ENCODE measurements at regions not wholly inside any gene's neighbourhood (a gene's known extent, or its start where the extent isn't known, plus 50 kb on each side); places are given as distances from the start of the nearest gene placed in this dataset.

DNA sequence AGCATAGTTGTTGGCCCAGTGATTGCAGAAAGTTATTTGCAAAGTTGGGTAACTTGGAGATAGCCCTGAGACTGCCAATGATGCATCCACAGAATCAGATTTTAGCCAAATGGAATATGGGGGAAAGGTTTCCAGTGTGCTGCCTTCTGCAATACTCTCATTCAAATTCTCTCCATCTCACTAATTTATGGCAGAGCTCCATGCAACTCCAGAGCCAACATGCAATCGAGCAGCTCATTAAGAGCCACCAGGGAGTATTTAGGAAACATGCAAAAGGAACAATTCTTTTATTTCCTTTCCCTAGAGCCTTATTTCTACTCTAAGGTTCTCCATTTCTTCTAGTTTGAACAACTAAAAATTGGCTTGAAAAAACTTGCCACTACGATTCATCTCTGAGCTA is 135.9 kb upstream of the MARCHF11 start:
- no peak overlapping the region for H3K9ac ChIP-seq (ENCODE audit: insufficient read length)
- no peaks in the 10 kb centered on the region for H3K36me3 ChIP-seq (ENCODE audit: insufficient read depth, low read length)
- H3K4me3 ChIP-seq, result no peak overlapping the region
- H3K9me3 ChIP-seq (ENCODE audit: low read depth, low read length), result no peaks in the 10 kb centered on the region
- no peak for DNase-seq (ENCODE audit: low read depth, low spot score)
- TF ChIP-seq EZH2 (IDR thresholded peaks at IDR 0.05) (no peak), FOXP2 (optimal IDR thresholded peaks at IDR 0.05; ENCODE audit: control extremely low read depth, extremely low read length, insufficient read depth) (no peak), POLR2AphosphoS5 (IDR thresholded peaks at IDR 0.05; ENCODE audit: borderline replicate concordance, low read depth, low read length) (no peak)
- no peak overlapping the region for H3K27ac ChIP-seq

GRCh38 chr5:16313761-16314160 is 134.2 kb upstream of the MARCHF11 start:
- no peak for DNase-seq (ENCODE audit: low read depth, low spot score)
- no peak for TF ChIP-seq POLR2AphosphoS5 (IDR thresholded peaks at IDR 0.05; ENCODE audit: borderline replicate concordance, low read depth, low read length)
- no peak for TF ChIP-seq FOXP2 (optimal IDR thresholded peaks at IDR 0.05; ENCODE audit: control extremely low read depth, extremely low read length, insufficient read depth)
- TF ChIP-seq EZH2 (IDR thresholded peaks at IDR 0.05), result no peak
- Histone ChIP-seq H3K27ac (no peak overlapping the region), H3K9ac (ENCODE audit: insufficient read length) (no peak overlapping the region), H3K36me3 (ENCODE audit: insufficient read depth, low read length) (no peaks in the 10 kb centered on the region), H3K9me3 (ENCODE audit: low read depth, low read length) (no peaks in the 10 kb centered on the region), H3K4me3 (no peak overlapping the region)

- Histone ChIP-seq H3K4me3 (no peak overlapping the region), H3K9me3 (ENCODE audit: low read depth, low read length) (no peaks in the 10 kb centered on the region), H3K27ac (no peak overlapping the region), H3K9ac (ENCODE audit: insufficient read length) (no peak overlapping the region), H3K36me3 (ENCODE audit: insufficient read depth, low read length) (no peaks in the 10 kb centered on the region)
- no peak for TF ChIP-seq EZH2 (IDR thresholded peaks at IDR 0.05)
- TF ChIP-seq FOXP2 (optimal IDR thresholded peaks at IDR 0.05; ENCODE audit: control extremely low read depth, extremely low read length, insufficient read depth), result no peak
- DNase-seq (ENCODE audit: low read depth, low spot score), result no peak
Measured at GRCh38 chr5:16312785-16313184, 133.2 kb upstream of the MARCHF11 start.

GRCh38 chr5:16311666-16312065 is 132.1 kb upstream of the MARCHF11 start:
- no peak for TF ChIP-seq POLR2AphosphoS5 (IDR thresholded peaks at IDR 0.05; ENCODE audit: borderline replicate concordance, low read depth, low read length)
- Histone ChIP-seq H3K36me3 (ENCODE audit: insufficient read depth, low read length) (no peaks in the 10 kb centered on the region), H3K4me3 (no peak overlapping the region), H3K27ac (no peak overlapping the region), H3K9ac (ENCODE audit: insufficient read length) (no peak overlapping the region), H3K9me3 (ENCODE audit: low read depth, low read length) (no peaks in the 10 kb centered on the region)
- no peak for DNase-seq (ENCODE audit: low read depth, low spot score)

GRCh38 chr5:16306812-16307211 is 127.2 kb upstream of the MARCHF11 start:
- H3K9ac ChIP-seq (ENCODE audit: insufficient read length), result no peak overlapping the region

GRCh38 chr5:16304846-16305245 is 125.3 kb upstream of the MARCHF11 start:
- Histone ChIP-seq H3K27ac (no peak overlapping the region), H3K9ac (ENCODE audit: insufficient read length) (no peak overlapping the region), H3K36me3 (ENCODE audit: insufficient read depth, low read length) (no peaks in the 10 kb centered on the region), H3K4me3 (no peak overlapping the region), H3K9me3 (ENCODE audit: low read depth, low read length) (no peaks in the 10 kb centered on the region)
- DNase-seq (ENCODE audit: low read depth, low spot score), result no peak
- TF ChIP-seq FOXP2 (optimal IDR thresholded peaks at IDR 0.05; ENCODE audit: control extremely low read depth, extremely low read length, insufficient read depth) (no peak), EZH2 (IDR thresholded peaks at IDR 0.05) (no peak), POLR2AphosphoS5 (IDR thresholded peaks at IDR 0.05; ENCODE audit: borderline replicate concordance, low read depth, low read length) (no peak)

More at GRCh38 chr5:16306812-16307211, 127.2 kb upstream of the MARCHF11 start:
- Histone ChIP-seq H3K4me3 (no peak overlapping the region), H3K9me3 (ENCODE audit: low read depth, low read length) (no peaks in the 10 kb centered on the region), H3K36me3 (ENCODE audit: insufficient read depth, low read length) (no peaks in the 10 kb centered on the region), H3K27ac (no peak overlapping the region)
- TF ChIP-seq POLR2AphosphoS5 (IDR thresholded peaks at IDR 0.05; ENCODE audit: borderline replicate concordance, low read depth, low read length), result no peak
- no peak for TF ChIP-seq FOXP2 (optimal IDR thresholded peaks at IDR 0.05; ENCODE audit: control extremely low read depth, extremely low read length, insufficient read depth)
- TF ChIP-seq EZH2 (IDR thresholded peaks at IDR 0.05), result no peak
- DNase-seq (ENCODE audit: low read depth, low spot score), result no peak

DNA sequence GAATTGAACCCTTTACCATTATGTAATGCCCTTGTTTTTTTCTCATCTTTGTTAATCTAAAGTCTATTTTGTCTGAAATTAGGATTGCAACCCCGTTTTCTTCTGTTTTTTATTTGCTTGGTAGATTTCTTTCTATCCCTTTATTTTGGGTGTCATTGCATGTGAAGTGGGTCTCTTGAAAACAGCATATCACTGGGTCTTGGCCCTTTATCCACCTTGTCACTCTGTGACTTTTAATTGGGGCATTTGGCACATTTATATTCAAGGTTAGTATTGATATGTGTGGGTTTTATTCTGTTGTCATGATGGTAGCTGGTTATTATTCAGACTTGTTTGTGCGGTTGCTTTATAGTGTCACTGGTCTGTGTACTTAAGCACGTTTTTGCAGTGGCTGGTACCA is 117.4 kb upstream of the MARCHF11 start:
- Histone ChIP-seq H3K9ac (ENCODE audit: insufficient read length) (no peak overlapping the region), H3K4me3 (no peak overlapping the region), H3K36me3 (ENCODE audit: insufficient read depth, low read length) (no peaks in the 10 kb centered on the region), H3K9me3 (ENCODE audit: low read depth, low read length) (no peaks in the 10 kb centered on the region), H3K27ac (no peak overlapping the region)
- no peak for DNase-seq (ENCODE audit: low read depth, low spot score)
- TF ChIP-seq EZH2 (IDR thresholded peaks at IDR 0.05) (no peak), POLR2AphosphoS5 (IDR thresholded peaks at IDR 0.05; ENCODE audit: borderline replicate concordance, low read depth, low read length) (no peak), FOXP2 (optimal IDR thresholded peaks at IDR 0.05; ENCODE audit: control extremely low read depth, extremely low read length, insufficient read depth) (no peak)

- Histone ChIP-seq H3K4me3 (no peak overlapping the region), H3K36me3 (ENCODE audit: insufficient read depth, low read length) (no peaks in the 10 kb centered on the region), H3K27ac (no peak overlapping the region), H3K9me3 (ENCODE audit: low read depth, low read length) (no peaks in the 10 kb centered on the region), H3K9ac (ENCODE audit: insufficient read length) (no peak overlapping the region)
- TF ChIP-seq EZH2 (IDR thresholded peaks at IDR 0.05) (no peak), FOXP2 (optimal IDR thresholded peaks at IDR 0.05; ENCODE audit: control extremely low read depth, extremely low read length, insufficient read depth) (no peak), POLR2AphosphoS5 (IDR thresholded peaks at IDR 0.05; ENCODE audit: borderline replicate concordance, low read depth, low read length) (no peak)
- DNase-seq (ENCODE audit: low read depth, low spot score), result no peak
Measured at GRCh38 chr5:16291894-16292293, 112.3 kb upstream of the MARCHF11 start.

DNA sequence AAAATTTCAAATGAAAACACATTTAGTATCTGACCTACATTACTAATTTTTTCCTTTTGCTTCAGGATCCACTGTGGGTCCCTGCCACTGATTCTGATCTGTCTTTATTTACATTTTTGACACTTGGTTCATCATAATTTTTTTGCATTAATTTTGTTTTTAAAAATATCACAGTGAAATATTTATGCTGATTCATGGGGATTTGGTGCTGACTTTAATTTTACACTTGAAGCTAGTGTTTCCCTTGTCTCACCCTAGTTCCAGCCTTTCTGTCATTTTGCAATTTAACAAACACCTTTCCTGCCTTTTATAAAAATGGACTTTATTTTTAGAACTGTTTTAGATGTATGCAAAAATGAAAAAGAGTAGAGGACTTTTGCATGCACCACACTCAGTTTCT is 111.9 kb upstream of the MARCHF11 start:
- no peak for DNase-seq (ENCODE audit: low read depth, low spot score)
- no peak overlapping the region for H3K27ac ChIP-seq
- TF ChIP-seq POLR2AphosphoS5 (IDR thresholded peaks at IDR 0.05; ENCODE audit: borderline replicate concordance, low read depth, low read length), result no peak
- no peak for TF ChIP-seq FOXP2 (optimal IDR thresholded peaks at IDR 0.05; ENCODE audit: control extremely low read depth, extremely low read length, insufficient read depth)
- no peak for TF ChIP-seq EZH2 (IDR thresholded peaks at IDR 0.05)
- no peaks in the 10 kb centered on the region for H3K9me3 ChIP-seq (ENCODE audit: low read depth, low read length)
- no peak overlapping the region for H3K4me3 ChIP-seq
- H3K36me3 ChIP-seq (ENCODE audit: insufficient read depth, low read length), result no peaks in the 10 kb centered on the region
- H3K9ac ChIP-seq (ENCODE audit: insufficient read length), result no peak overlapping the region
